ENCODE measurements at regions not wholly inside any gene's neighbourhood (a gene's known extent, or its start where the extent isn't known, plus 50 kb on each side); places are given as distances from the start of the nearest gene placed in this dataset.

GRCh38 chr7:52431082-52431815 is 604.2 kb upstream of the POM121L12 start:
- TF ChIP-seq, protein P1, sequence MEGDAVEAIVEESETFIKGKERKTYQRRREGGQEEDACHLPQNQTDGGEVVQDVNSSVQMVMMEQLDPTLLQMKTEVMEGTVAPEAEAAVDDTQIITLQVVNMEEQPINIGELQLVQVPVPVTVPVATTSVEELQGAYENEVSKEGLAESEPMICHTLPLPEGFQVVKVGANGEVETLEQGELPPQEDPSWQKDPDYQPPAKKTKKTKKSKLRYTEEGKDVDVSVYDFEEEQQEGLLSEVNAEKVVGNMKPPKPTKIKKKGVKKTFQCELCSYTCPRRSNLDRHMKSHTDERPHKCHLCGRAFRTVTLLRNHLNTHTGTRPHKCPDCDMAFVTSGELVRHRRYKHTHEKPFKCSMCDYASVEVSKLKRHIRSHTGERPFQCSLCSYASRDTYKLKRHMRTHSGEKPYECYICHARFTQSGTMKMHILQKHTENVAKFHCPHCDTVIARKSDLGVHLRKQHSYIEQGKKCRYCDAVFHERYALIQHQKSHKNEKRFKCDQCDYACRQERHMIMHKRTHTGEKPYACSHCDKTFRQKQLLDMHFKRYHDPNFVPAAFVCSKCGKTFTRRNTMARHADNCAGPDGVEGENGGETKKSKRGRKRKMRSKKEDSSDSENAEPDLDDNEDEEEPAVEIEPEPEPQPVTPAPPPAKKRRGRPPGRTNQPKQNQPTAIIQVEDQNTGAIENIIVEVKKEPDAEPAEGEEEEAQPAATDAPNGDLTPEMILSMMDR (IDR thresholded peaks at IDR 0.05; ENCODE audit: insufficient read depth, low read depth, low read length) = no peak
- no peak for TF ChIP-seq EZH2 (IDR thresholded peaks at IDR 0.05; ENCODE audit: insufficient read depth, low read length)

All from astrocyte (in vitro differentiated cells and primary cell).